Sigmoid colon (tissue), 6 donors: ENCODE measurements at regions not wholly inside any gene's neighbourhood (a gene's known extent, or its start where the extent isn't known, plus 50 kb on each side); places are given as distances from the start of the nearest gene placed in this dataset.

Source experiments
- DNase-seq: peaks from one replicate; pipeline ENCODE4 v3.0.0-alpha.2; 2019
- H3K27ac ChIP-seq, 4 donors: fragments of 200-600 bp; sonication (generic); one replicate each; pipeline ENCODE4 v1.5.1; 2016 to 2019; ENCODE audit warnings: mild to moderate bottlenecking in 1 of 4
- H3K27me3 ChIP-seq, 3 donors: fragments of 200-600 bp; sonication (generic); one replicate each; pipeline ENCODE4 v1.5.1; 2019; ENCODE audit warnings: mild to moderate bottlenecking in 1 of 3
- H3K36me3 ChIP-seq, 4 donors: fragments of 200-600 bp; sonication (generic); one replicate each; pipeline ENCODE4 v1.5.1; 2016 to 2019
- H3K4me1 ChIP-seq, 4 donors: fragments of 200-600 bp; sonication (generic); one replicate each; pipeline ENCODE4 v1.5.1; 2017 to 2019
- H3K4me3 ChIP-seq, 4 donors: fragments of 200-600 bp; sonication (generic); one replicate each; pipeline ENCODE4 v1.5.1; 2017 to 2019; ENCODE audit warnings: mild to moderate bottlenecking in 2 of 4, moderate library complexity in 1 of 4
- H3K9me3 ChIP-seq, 4 donors: fragments of 200-600 bp in 3 of 4; sonication (generic) in 3 of 4; one replicate each; pipeline versions ENCODE4 v1.5.1 to v1.6.1; 2013 to 2019
- EP300 ChIP-seq, 4 donors: sonication (generic); formaldehyde crosslinking; IDR thresholded peaks; one replicate each; pipeline ENCODE4 v1.6.1; 2017; ENCODE audit warnings: antibody characterized with exemption in 4 of 4
- POLR2A ChIP-seq, 2 donors: fragments of 450-650 bp; IDR thresholded peaks; one replicate each; pipeline ENCODE4 v1.6.1; 2016; ENCODE audit warnings: antibody characterized with exemption in 2 of 2, mild to moderate bottlenecking in 2 of 2, moderate library complexity in 2 of 2
- POLR2AphosphoS5 ChIP-seq, 4 donors: sonication (generic); formaldehyde crosslinking; IDR thresholded peaks; one replicate each; pipeline ENCODE4 v1.6.1; 2017; ENCODE audit warnings: antibody characterized with exemption in 4 of 4
- WGBS, 2 donors: extraction: QIAGEN DNeasy Blood & Tissue Kit; methylation state at CpG; one replicate each; pipeline ENCODE4 v1.1.7; 2013; 5-methylcytosine and 5-hydroxymethylcytosine counted together
- intact Hi-C: fragments of 100-400 bp; cut with DNase I; formaldehyde crosslinking; loops from one replicate; pipeline ENCODE4 v1.15.1; 2023
- TF ChIP-seq, protein P1 (sequence below), 4 experiments: fragments of 450-650 bp in 3 of 4; fragments of 200-600 bp in 1 of 4; IDR thresholded peaks; one replicate each; pipeline ENCODE4 v1.5.1; 2016 to 2019; ENCODE audit warnings: antibody characterized with exemption in 4 of 4, mild to moderate bottlenecking in 3 of 4, moderate library complexity in 2 of 4
- donor health status: healthy with polysubstance abuse.
- donor health status: healthy.

DNA sequence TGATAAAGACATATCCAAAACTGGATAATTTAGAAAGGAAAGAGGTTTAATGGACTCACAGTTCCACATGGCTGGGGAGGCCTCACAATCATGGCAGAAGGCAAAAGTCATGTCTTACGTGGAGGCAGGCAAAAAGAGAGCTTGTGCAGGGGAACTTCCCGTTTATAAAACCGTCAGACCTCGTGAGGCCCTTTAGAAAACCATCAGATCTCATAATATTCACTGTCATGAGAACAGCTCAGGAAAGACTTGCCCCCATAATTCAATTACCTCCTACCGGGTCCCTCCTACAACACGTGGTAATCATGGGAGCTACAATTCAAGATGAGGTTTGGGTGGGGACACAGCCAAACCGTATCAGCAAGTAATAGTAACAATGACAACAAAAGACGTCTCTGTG, 88.2 kb upstream of the SLC25A33 start:
- no peak overlapping the region for H3K4me3 ChIP-seq
- no peaks in the 10 kb centered on the region for H3K27me3 ChIP-seq
- WGBS, 2 donors = 83 to 89% methylated on average over 8 of the region's 8 CpGs
- H3K4me1 ChIP-seq = peaks cover 0 to 34% (median 22%) of the 10 kb centered on the region in 4 donors
- intact Hi-C loops = no loop called here
- no peaks in the 10 kb centered on the region for H3K9me3 ChIP-seq
- H3K36me3 ChIP-seq = no peaks in the 10 kb centered on the region
- TF ChIP-seq POLR2A (IDR thresholded peaks at IDR 0.05) (no peak), EP300 (IDR thresholded peaks at IDR 0.05) (no peak), POLR2AphosphoS5 (IDR thresholded peaks at IDR 0.05) (no peak)
- TF ChIP-seq, protein P1, sequence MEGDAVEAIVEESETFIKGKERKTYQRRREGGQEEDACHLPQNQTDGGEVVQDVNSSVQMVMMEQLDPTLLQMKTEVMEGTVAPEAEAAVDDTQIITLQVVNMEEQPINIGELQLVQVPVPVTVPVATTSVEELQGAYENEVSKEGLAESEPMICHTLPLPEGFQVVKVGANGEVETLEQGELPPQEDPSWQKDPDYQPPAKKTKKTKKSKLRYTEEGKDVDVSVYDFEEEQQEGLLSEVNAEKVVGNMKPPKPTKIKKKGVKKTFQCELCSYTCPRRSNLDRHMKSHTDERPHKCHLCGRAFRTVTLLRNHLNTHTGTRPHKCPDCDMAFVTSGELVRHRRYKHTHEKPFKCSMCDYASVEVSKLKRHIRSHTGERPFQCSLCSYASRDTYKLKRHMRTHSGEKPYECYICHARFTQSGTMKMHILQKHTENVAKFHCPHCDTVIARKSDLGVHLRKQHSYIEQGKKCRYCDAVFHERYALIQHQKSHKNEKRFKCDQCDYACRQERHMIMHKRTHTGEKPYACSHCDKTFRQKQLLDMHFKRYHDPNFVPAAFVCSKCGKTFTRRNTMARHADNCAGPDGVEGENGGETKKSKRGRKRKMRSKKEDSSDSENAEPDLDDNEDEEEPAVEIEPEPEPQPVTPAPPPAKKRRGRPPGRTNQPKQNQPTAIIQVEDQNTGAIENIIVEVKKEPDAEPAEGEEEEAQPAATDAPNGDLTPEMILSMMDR (IDR thresholded peaks at IDR 0.05) = no peak
- H3K27ac ChIP-seq = no peak overlapping the region
- no peak for DNase-seq

DNA sequence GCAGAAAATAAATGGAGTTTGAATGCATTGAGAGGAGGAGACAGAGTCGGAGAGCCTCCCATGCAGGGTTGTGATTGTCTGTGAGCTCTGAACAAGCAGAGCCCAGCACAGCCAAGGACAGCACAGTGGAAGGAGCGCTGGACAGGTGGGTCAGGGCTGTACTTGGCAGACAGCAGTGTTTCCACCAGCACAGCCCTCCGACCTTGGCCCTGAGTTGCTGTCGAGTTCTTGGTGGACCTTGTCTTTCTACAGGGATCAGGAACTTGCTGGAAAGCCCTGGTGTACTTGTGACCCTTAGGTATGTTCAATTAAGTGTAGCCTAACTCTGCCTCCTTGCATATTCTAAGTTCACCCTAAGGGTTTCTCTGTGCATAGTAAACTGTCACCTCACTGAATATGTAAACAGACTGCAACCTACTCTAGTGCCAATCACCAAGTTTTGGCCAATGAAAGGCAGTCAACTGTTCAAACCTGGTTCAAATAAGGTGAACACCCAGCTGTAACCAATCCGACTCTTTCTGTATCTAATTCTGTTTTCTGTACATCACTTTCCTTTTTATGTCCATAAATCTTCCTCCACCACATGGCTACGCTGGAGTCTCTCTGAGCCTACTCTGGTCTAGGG, 86.6 kb upstream of the SLC25A33 start:
- Histone ChIP-seq H3K9me3 (no peaks in the 10 kb centered on the region), H3K4me1 (peaks cover 0 to 35% (median 22%) of the 10 kb centered on the region in 4 donors), H3K27ac (no peak overlapping the region), H3K4me3 (no peak overlapping the region), H3K27me3 (no peaks in the 10 kb centered on the region), H3K36me3 (no peaks in the 10 kb centered on the region)
- TF ChIP-seq, protein P1 (IDR thresholded peaks at IDR 0.05) = no peak
- TF ChIP-seq POLR2AphosphoS5 (IDR thresholded peaks at IDR 0.05) (no peak), EP300 (IDR thresholded peaks at IDR 0.05) (no peak), POLR2A (IDR thresholded peaks at IDR 0.05) (no peak)
- no peak for DNase-seq
- intact Hi-C loops = no loop called here
- 76 to 78% methylated on average over 6 of the region's 6 CpGs for WGBS, 2 donors

DNA sequence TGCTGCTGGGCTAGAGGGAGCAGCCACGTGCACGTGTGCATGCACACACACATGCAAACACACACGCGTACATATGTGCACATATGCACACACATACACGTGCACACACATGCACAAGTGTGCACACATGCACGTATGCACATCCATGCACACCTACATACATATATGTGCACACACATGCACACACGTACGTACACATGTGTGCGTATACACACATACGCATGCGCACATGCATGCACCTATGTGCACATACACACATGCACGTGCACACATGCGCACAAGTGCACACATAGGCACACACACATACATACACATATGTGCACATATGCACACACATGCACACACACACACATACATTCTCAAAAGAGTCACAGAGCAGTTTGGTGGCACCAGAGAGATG, 85.9 kb upstream of the SLC25A33 start:
- Histone ChIP-seq H3K4me3 (no peak overlapping the region), H3K27me3 (no peaks in the 10 kb centered on the region), H3K36me3 (no peaks in the 10 kb centered on the region), H3K4me1 (peaks cover 0 to 32% (median 21%) of the 10 kb centered on the region in 4 donors), H3K9me3 (no peaks in the 10 kb centered on the region), H3K27ac (no peak overlapping the region)
- 88 to 93% methylated on average over 13 of the region's 13 CpGs for WGBS, 2 donors
- intact Hi-C loops = no loop called here
- DNase-seq = no peak
- TF ChIP-seq, protein P1 (IDR thresholded peaks at IDR 0.05) = no peak
- TF ChIP-seq EP300 (IDR thresholded peaks at IDR 0.05) (no peak), POLR2AphosphoS5 (IDR thresholded peaks at IDR 0.05) (no peak), POLR2A (IDR thresholded peaks at IDR 0.05) (no peak)

DNA sequence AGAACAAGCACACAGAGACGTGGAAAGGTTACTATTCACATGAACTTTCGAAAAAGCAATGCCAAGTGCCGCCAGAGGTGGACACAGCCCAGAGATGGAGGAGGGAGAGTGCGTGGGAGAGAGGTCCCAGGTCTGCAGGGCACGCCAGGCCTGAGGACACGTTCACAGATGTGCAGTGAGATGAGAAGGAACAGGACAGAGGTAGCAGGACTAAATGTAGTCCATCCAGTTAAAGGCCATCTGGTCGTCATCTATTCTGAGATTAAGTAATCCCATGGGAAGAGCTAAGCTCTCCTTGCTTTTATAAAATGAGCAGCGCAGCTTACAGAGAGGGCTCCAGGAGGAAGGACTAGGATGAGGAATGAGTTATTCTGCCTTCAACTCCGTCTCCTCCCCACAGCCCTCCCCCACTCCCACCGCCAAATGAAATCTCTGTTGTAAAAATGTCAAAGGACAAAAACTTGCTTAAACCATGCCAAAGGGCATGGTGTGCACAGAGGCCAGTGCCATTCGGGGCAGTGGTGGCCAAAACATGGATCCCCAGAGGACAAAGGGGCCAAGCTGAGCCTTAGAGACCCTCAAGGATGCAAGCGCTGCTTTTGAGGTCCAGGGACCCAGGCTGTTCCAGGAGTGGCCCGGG, 85.4 kb upstream of the SLC25A33 start:
- Histone ChIP-seq H3K27ac (peak overlapping the region in 1 of 4 donors; percentile 13), H3K9me3 (no peaks in the 10 kb centered on the region), H3K36me3 (no peaks in the 10 kb centered on the region), H3K4me1 (peaks cover 0 to 26% (median 15%) of the 10 kb centered on the region in 4 donors), H3K4me3 (no peak overlapping the region), H3K27me3 (no peaks in the 10 kb centered on the region)
- 77 to 83% methylated on average over 13 of the region's 13 CpGs for WGBS, 2 donors
- intact Hi-C loops = no loop called here
- DNase-seq = no peak
- TF ChIP-seq EP300 (IDR thresholded peaks at IDR 0.05) = no peak
- TF ChIP-seq POLR2AphosphoS5 (IDR thresholded peaks at IDR 0.05) = peak in 1 of 4 donors; percentile 19
- no peak for TF ChIP-seq POLR2A (IDR thresholded peaks at IDR 0.05)
- TF ChIP-seq, protein P1 (IDR thresholded peaks at IDR 0.05) = no peak
